Gastroesophageal sphincter (tissue), 4 donors: ENCODE measurements at regions not wholly inside any gene's neighbourhood (a gene's known extent, or its start where the extent isn't known, plus 50 kb on each side); places are given as distances from the start of the nearest gene placed in this dataset.
"Not testable (repeated sequence)": the region's sequence is repeated elsewhere in the genome, so short reads cannot be mapped to it uniquely, and the experiment has no call there.

ENCODE experiments used
- ATAC-seq: fragments of 150-250 bp; one replicate; pipeline ENCODE4 v1.9.1; 2016; ENCODE audit warnings: mild to moderate bottlenecking, moderate library complexity
- H3K27ac ChIP-seq, 4 donors: fragments of 200-600 bp; sonication (generic) in 3 of 4; 1 replicate in 3 of 4; 2 replicates in 1 of 4; pipeline ENCODE4 v1.5.1; 2016 to 2019
- H3K27me3 ChIP-seq: fragments of 200-600 bp; sonication (generic); one replicate; pipeline ENCODE4 v1.5.1; 2019
- H3K36me3 ChIP-seq, 2 donors: fragments of 200-600 bp; sonication (generic); one replicate each; pipeline ENCODE4 v1.5.1; 2019; ENCODE audit warnings: control low read depth in 1 of 2
- H3K4me1 ChIP-seq, 3 donors: fragments of 200-600 bp; sonication (generic); 1 replicate in 2 of 3; 2 replicates in 1 of 3; pipeline ENCODE4 v1.5.1; 2016 to 2019; ENCODE audit warnings: control low read depth in 2 of 3
- H3K4me3 ChIP-seq, 2 donors: fragments of 200-600 bp; sonication (generic); one replicate each; pipeline ENCODE4 v1.5.1; 2019; ENCODE audit warnings: mild to moderate bottlenecking in 1 of 2, moderate library complexity in 1 of 2
- H3K9me3 ChIP-seq, 3 donors: fragments of 200-600 bp; sonication (generic); one replicate each; pipeline ENCODE4 v1.5.1; 2017 to 2019; ENCODE audit warnings: control low read depth in 2 of 3
- CTCF ChIP-seq, 4 experiments: fragments of 200-600 bp in 2 of 4; fragments of 450-650 bp in 2 of 4; sonication (generic) in 1 of 4; IDR thresholded peaks; one replicate each; pipeline ENCODE4 v1.5.1; 2017 to 2019; ENCODE audit warnings: antibody characterized with exemption in 4 of 4, mild to moderate bottlenecking in 2 of 4, moderate library complexity in 2 of 4
- EP300 ChIP-seq: sonication (generic); formaldehyde crosslinking; IDR thresholded peaks from one replicate; pipeline ENCODE4 v1.6.1; 2017; ENCODE audit warnings: antibody characterized with exemption, mild to moderate bottlenecking
- POLR2A ChIP-seq, 2 donors: fragments of 450-650 bp; IDR thresholded peaks; one replicate each; pipeline ENCODE4 v1.6.1; 2017; ENCODE audit warnings: antibody characterized with exemption in 2 of 2, mild to moderate bottlenecking in 2 of 2, moderate library complexity in 1 of 2
- POLR2AphosphoS5 ChIP-seq: sonication (generic); formaldehyde crosslinking; IDR thresholded peaks from one replicate; pipeline ENCODE4 v1.6.1; 2017; ENCODE audit warnings: antibody characterized with exemption
- WGBS, 2 donors: methylation state at CpG; one replicate each; pipeline ENCODE4 v1.1.5; 2018; ENCODE audit warnings: low coverage in 1 of 2; 5-methylcytosine and 5-hydroxymethylcytosine counted together

- H3K9me3 ChIP-seq: no peaks in the 10 kb centered on the region
- H3K4me3 ChIP-seq: no peak overlapping the region
- no peaks in the 10 kb centered on the region for H3K36me3 ChIP-seq
- H3K27ac ChIP-seq: no peak overlapping the region
- no peaks in the 10 kb centered on the region for H3K27me3 ChIP-seq
- H3K4me1 ChIP-seq: no peaks in the 10 kb centered on the region
- TF ChIP-seq POLR2AphosphoS5 (no peak), CTCF (IDR thresholded peaks at IDR 0.05) (no peak), POLR2A (IDR thresholded peaks at IDR 0.05) (no peak), EP300 (no peak)
- ATAC-seq: no peak
Measured at GRCh38 chr19:28135825-28136224, 1077.1 kb downstream of the UQCRFS1 start.

DNA sequence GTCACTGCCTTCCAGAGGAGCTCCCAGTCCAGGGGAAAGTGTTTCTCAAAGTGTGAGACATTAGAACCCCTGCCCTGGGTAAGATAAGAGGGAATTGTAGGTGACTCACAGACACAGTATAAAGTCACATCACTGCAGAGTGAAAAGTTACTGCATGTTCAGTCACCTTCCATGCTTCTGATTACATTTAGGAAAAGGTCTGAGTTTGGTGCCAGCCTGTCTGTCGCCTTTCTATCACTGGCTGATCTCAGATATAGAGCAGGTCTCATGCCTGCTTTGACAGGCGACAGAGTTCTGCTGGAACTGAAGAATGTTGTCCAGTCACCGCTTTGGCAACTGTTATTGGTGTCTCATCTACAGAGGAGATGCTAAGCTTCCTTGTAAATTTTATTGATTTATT is 1078.6 kb downstream of the UQCRFS1 start:
- H3K36me3 ChIP-seq: no peaks in the 10 kb centered on the region
- H3K4me1 ChIP-seq: no peaks in the 10 kb centered on the region
- WGBS, 2 donors: 84% methylated on average over 3 of the region's 3 CpGs; no CpG with 5 or more reads in 1 of the 2 donors
- no peak for ATAC-seq
- no peak for TF ChIP-seq CTCF (IDR thresholded peaks at IDR 0.05)
- no peak overlapping the region for H3K27ac ChIP-seq
- H3K4me3 ChIP-seq: no peak overlapping the region
- H3K27me3 ChIP-seq: no peaks in the 10 kb centered on the region
- H3K9me3 ChIP-seq: no peaks in the 10 kb centered on the region

DNA sequence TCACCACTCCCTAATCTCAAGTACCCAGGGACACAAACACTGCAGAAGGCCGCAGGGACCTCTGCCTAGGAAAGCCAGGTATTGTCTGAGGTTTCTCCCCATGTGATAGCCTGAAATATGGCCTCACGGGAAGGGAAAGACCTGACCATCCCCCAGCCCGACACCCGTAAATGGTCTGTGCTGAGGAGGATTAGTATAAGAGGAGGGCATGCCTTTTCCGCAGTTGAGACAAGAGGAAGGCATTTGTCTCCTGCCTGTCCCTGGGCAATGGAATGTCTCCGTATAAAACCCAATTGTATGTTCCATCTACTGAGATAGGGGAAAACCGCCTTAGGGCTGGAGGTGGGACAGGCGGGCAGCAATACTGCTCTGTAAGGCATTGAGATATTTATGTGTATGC is 1082.1 kb downstream of the UQCRFS1 start:
- H3K4me3 ChIP-seq, ATAC-seq, H3K36me3 ChIP-seq, H3K9me3 ChIP-seq, H3K4me1 ChIP-seq, H3K27ac ChIP-seq, H3K27me3 ChIP-seq: not testable (repeated sequence)
- WGBS, 2 donors: 60 to 82% methylated on average over 2 to 3 of the region's 8 CpGs

GRCh38 chr19:28130066-28130511 is 1082.9 kb downstream of the UQCRFS1 start:
- WGBS, 2 donors: 53 to 68% methylated on average over 4 of the region's 4 CpGs
- ATAC-seq: no peak
- H3K4me1 ChIP-seq: no peaks in the 10 kb centered on the region
- no peaks in the 10 kb centered on the region for H3K36me3 ChIP-seq
- H3K9me3 ChIP-seq: peaks cover 0 to 4% (median 0%) of the 10 kb centered on the region in 3 donors
- H3K27me3 ChIP-seq: no peaks in the 10 kb centered on the region
- no peak overlapping the region for H3K27ac ChIP-seq
- H3K4me3 ChIP-seq: no peak overlapping the region
- TF ChIP-seq EP300: no peak
- no peak for TF ChIP-seq POLR2AphosphoS5
- no peak for TF ChIP-seq CTCF (IDR thresholded peaks at IDR 0.05)
- no peak for TF ChIP-seq POLR2A (IDR thresholded peaks at IDR 0.05)

DNA sequence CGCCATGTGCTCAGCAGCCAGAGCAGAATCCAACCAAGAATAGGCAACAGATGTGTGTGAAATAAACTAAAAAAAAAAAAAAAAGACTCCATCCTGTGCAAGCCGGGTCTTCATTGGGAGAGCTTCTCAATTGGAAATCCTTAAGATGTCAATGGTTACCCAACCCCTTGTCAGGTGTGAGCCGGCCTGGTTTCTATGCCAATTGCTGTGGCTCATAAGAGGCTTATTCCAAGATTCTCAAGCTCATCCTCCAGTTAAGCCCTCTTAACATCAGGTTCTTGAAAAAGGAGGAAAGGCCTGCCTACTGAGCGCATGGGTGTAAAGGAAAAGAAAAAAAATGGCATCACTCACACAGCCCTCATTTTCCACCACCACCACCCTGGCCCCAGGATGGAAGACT is 1084.6 kb downstream of the UQCRFS1 start:
- H3K9me3 ChIP-seq: peaks cover 0 to 7% (median 0%) of the 10 kb centered on the region in 3 donors
- H3K4me3 ChIP-seq: no peak overlapping the region
- H3K27ac ChIP-seq: no peak overlapping the region
- no peaks in the 10 kb centered on the region for H3K4me1 ChIP-seq
- WGBS, 2 donors: 68 to 100% methylated on average over 2 to 3 of the region's 4 CpGs
- H3K27me3 ChIP-seq: no peaks in the 10 kb centered on the region
- TF ChIP-seq POLR2AphosphoS5 (no peak), POLR2A (IDR thresholded peaks at IDR 0.05) (no peak)
- no peaks in the 10 kb centered on the region for H3K36me3 ChIP-seq
- ATAC-seq: no peak

DNA sequence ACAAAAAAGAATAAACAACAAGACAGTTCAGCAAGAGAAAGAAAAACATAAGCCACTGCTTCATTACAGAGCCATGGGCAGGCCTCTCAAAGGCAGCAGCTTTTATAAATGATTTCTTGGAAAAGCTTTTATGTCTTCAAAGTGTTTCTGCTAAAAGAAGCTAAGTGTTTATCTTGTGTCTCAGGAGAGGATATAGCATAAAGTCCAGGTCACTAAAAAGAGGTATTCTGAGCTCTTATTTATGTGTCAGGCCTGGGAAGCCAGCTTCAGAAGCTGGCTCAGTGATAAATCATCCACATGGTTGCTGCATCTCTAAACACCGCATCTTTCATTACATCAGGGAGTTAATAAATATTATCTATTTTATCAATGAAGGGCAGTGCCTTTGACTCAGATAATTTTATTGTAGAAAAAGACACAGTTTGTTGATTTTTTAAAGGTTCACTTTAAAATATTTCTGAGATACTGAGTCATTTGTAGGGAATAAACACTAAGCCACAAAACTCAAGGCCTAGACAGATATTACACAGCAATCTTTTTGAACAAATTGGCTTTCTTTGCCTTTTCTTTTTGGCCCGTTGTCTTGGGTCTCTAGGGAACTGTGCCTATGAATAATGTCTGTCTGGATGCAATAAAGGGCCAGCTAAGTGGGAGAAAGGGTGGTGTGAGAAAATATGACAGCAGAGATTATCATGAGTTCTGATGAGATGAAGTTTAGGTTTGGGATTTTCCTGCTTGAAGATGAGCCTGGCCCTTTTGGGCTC is 1086.6 kb downstream of the UQCRFS1 start:
- WGBS, 2 donors: 13 to 33% methylated on average over 2 of the region's 2 CpGs
- TF ChIP-seq EP300: no peak
- no peak for TF ChIP-seq CTCF (IDR thresholded peaks at IDR 0.05)
- TF ChIP-seq POLR2A (IDR thresholded peaks at IDR 0.05): no peak
- TF ChIP-seq POLR2AphosphoS5: no peak
- no peaks in the 10 kb centered on the region for H3K4me1 ChIP-seq
- ATAC-seq: no peak
- H3K27me3 ChIP-seq: no peaks in the 10 kb centered on the region
- H3K4me3 ChIP-seq: no peak overlapping the region
- H3K9me3 ChIP-seq: peaks cover 0 to 7% (median 0%) of the 10 kb centered on the region in 3 donors
- no peak overlapping the region for H3K27ac ChIP-seq
- no peaks in the 10 kb centered on the region for H3K36me3 ChIP-seq
